ENCODE measurements at regions not wholly inside any gene's neighbourhood (a gene's known extent, or its start where the extent isn't known, plus 50 kb on each side); places are given as distances from the start of the nearest gene placed in this dataset.

DNA sequence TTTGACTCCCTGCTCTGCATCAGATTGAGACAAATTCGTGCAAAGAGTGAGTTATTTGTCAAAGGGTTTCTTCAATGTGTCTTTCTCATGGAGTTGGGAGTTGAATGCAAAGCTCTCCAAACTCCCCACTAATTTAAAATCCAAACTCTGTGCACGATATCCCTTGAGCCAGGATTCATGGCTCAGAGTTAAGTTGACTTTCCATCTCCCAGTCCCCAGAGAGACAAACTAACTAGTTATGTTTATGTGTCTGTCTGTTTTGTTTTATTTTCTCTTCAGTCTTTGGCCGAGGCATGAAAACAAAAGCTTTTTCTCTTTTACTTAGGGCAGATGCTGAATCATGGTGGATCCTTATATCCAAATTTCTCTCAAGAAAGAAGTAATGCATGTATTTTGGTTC, 570.0 kb upstream of the CDH5 start:
- Histone ChIP-seq H3K4me1 (peaks cover 0 to 9% (median 0%) of the 10 kb centered on the region in 9 donors), H3K9me3 (peaks cover 0 to 5% (median 0%) of the 10 kb centered on the region in 11 donors), H3K36me3 (no peaks in the 10 kb centered on the region), H3K27me3 (peaks cover 0 to 3% (median 0%) of the 10 kb centered on the region in 7 donors), H3K27ac (no peak overlapping the region), H3K4me3 (no peak overlapping the region)
- ATAC-seq (no peak), DNase-seq (no peak)
- TF ChIP-seq, protein P1, sequence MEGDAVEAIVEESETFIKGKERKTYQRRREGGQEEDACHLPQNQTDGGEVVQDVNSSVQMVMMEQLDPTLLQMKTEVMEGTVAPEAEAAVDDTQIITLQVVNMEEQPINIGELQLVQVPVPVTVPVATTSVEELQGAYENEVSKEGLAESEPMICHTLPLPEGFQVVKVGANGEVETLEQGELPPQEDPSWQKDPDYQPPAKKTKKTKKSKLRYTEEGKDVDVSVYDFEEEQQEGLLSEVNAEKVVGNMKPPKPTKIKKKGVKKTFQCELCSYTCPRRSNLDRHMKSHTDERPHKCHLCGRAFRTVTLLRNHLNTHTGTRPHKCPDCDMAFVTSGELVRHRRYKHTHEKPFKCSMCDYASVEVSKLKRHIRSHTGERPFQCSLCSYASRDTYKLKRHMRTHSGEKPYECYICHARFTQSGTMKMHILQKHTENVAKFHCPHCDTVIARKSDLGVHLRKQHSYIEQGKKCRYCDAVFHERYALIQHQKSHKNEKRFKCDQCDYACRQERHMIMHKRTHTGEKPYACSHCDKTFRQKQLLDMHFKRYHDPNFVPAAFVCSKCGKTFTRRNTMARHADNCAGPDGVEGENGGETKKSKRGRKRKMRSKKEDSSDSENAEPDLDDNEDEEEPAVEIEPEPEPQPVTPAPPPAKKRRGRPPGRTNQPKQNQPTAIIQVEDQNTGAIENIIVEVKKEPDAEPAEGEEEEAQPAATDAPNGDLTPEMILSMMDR (IDR thresholded peaks at IDR 0.05) = no peak
- WGBS, 2 donors = 59 to 69% methylated on average over 3 of the region's 3 CpGs
- intact Hi-C loops (cut with DNase I) = no loop called here

DNA sequence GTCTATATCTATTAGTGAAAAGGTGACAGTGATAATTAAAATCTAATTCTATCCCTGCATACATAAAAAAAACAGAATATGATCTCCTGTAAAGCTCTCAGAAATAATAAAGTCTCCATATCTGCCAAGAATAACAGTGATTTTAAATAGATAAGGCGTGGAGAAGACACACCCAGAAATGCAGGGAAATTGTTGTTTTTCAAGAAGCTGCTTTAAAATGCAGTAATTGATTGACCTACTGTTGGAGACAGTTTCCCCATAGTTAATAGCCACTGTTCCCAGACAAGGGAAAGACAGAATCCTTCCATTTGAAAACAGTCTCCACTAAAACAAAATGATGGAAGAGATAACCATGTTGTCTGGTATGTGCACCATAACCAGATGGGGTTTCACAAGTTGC, 571.5 kb upstream of the CDH5 start:
- no peaks in the 10 kb centered on the region for H3K36me3 ChIP-seq
- H3K4me3 ChIP-seq = no peak overlapping the region
- WGBS, 2 donors = 58 to 62% methylated on average over 1 of the region's 1 CpG
- H3K27ac ChIP-seq = no peak overlapping the region
- peaks cover 0 to 5% (median 0%) of the 10 kb centered on the region in 11 donors for H3K9me3 ChIP-seq
- H3K27me3 ChIP-seq = peaks cover 0 to 3% (median 0%) of the 10 kb centered on the region in 7 donors
- TF ChIP-seq, protein P1 (IDR thresholded peaks at IDR 0.05) = no peak
- intact Hi-C loops (cut with DNase I) = no loop called here
- no peak for DNase-seq
- peaks cover 0 to 9% (median 0%) of the 10 kb centered on the region in 9 donors for H3K4me1 ChIP-seq
- ATAC-seq = no peak

DNA sequence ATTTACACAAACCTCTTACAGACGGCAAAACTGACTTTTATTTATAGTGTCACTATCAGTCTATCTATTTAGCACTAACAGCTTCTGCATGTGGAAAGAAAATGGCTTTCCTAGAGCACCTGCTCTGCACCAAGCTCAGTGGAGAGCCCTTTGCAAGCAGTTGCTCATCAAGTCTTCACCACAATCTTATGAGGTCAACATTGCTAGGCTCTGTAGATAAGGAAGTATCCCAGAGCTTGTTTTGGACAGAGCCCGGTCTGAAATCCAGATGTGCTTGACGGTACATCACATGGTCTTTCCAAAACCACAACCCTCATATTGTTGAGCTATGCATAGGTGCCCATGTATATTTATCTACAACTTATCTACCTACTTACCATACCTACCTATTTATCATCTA, 572.7 kb upstream of the CDH5 start:
- intact Hi-C loops (cut with DNase I) = no loop called here
- Histone ChIP-seq H3K4me1 (peaks cover 0 to 9% (median 0%) of the 10 kb centered on the region in 9 donors), H3K36me3 (no peaks in the 10 kb centered on the region), H3K4me3 (no peak overlapping the region), H3K27ac (no peak overlapping the region), H3K27me3 (peaks cover 0 to 3% (median 0%) of the 10 kb centered on the region in 7 donors), H3K9me3 (peaks cover 0 to 5% (median 0%) of the 10 kb centered on the region in 11 donors)
- DNase-seq (no peak), ATAC-seq (no peak)
- WGBS, 2 donors = 49 to 54% methylated on average over 3 of the region's 3 CpGs
- TF ChIP-seq, protein P1 (IDR thresholded peaks at IDR 0.05) = no peak

DNA sequence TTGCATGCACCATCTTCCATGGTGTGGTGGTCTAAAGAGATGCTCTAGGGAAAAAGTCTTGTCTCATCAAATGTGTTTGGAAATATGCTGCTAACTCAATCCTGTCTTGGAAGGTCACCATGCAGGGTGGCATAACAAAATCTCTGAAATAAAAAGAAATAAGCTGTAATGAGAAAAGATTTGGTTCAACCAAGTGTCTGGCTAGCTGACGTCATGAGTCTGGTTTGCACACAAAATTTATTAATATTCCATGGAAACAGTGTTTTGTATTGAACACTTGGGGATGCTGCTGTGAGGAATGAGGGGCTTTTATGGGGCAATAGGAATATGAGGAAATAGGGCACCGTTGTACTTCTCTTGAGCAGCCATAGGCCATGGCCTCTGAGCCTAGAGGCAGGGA, 575.7 kb upstream of the CDH5 start:
- no peak for DNase-seq
- no peak for ATAC-seq
- Histone ChIP-seq H3K4me1 (peaks cover 0 to 9% (median 0%) of the 10 kb centered on the region in 9 donors), H3K4me3 (no peak overlapping the region), H3K27me3 (peaks cover 0 to 3% (median 0%) of the 10 kb centered on the region in 7 donors), H3K27ac (no peak overlapping the region), H3K9me3 (no peaks in the 10 kb centered on the region), H3K36me3 (no peaks in the 10 kb centered on the region)
- 77 to 82% methylated on average over 2 of the region's 2 CpGs for WGBS, 2 donors
- intact Hi-C loops (cut with DNase I) = no loop called here
- TF ChIP-seq, protein P1 (IDR thresholded peaks at IDR 0.05) = no peak
